Lower leg skin (tissue), 4 donors: ENCODE measurements at regions not wholly inside any gene's neighbourhood (a gene's known extent, or its start where the extent isn't known, plus 50 kb on each side); places are given as distances from the start of the nearest gene placed in this dataset.
"Not testable (repeated sequence)": the region's sequence is repeated elsewhere in the genome, so short reads cannot be mapped to it uniquely, and the experiment has no call there.

ENCODE experiments used
- DNase-seq, 2 donors: peaks; one replicate each; pipeline ENCODE4 v3.0.0-alpha.2; 2019; ENCODE audit warnings: low spot score in 2 of 2
- H3K4me3 ChIP-seq: fragments of 200-600 bp; sonication (generic); 2 replicates; pipeline ENCODE4 v1.5.1; 2017; ENCODE audit warnings: mild to moderate bottlenecking, low read depth; ENCODE audit not compliant: poor library complexity, severe bottlenecking
- CTCF ChIP-seq, 3 donors: fragments of 450-650 bp; IDR thresholded peaks; one replicate each; pipeline ENCODE4 v1.5.1; 2016; ENCODE audit warnings: antibody characterized with exemption in 3 of 3, mild to moderate bottlenecking in 3 of 3, moderate library complexity in 2 of 3
- POLR2A ChIP-seq, 2 donors: fragments of 450-650 bp; IDR thresholded peaks; one replicate each; pipeline ENCODE4 v1.6.1; 2016 to 2017; ENCODE audit warnings: antibody characterized with exemption in 2 of 2, mild to moderate bottlenecking in 1 of 2, moderate library complexity in 1 of 2
- WGBS, 2 donors: methylation state at CpG; one replicate each; pipeline ENCODE4 v1.1.5; 2018; 5-methylcytosine and 5-hydroxymethylcytosine counted together
- intact Hi-C: fragments of 100-400 bp; cut with DNase I; formaldehyde crosslinking; loops from one replicate; pipeline ENCODE4 v1.15.0; 2023; ENCODE audit warnings: low total_unique reads

GRCh38 chr1:229726061-229726460 is 100.0 kb downstream of the URB2 start:
- no peak overlapping the region for H3K4me3 ChIP-seq
- 65 to 66% methylated on average over 3 of the region's 3 CpGs for WGBS, 2 donors
- no peak for TF ChIP-seq CTCF (IDR thresholded peaks at IDR 0.05)
- TF ChIP-seq POLR2A (IDR thresholded peaks at IDR 0.05): no peak
- intact Hi-C loops: no loop called here
- no peak for DNase-seq

GRCh38 chr1:229729916-229730315 is 103.9 kb downstream of the URB2 start:
- TF ChIP-seq CTCF (IDR thresholded peaks at IDR 0.05) (no peak), POLR2A (IDR thresholded peaks at IDR 0.05) (no peak)
- DNase-seq: no peak
- intact Hi-C loops: loop anchor here (10.0 kb wide), 1 partner anchor 1085 kb away; no protein-coding TSS in a partner anchor
- no peak overlapping the region for H3K4me3 ChIP-seq

- intact Hi-C loops: loop anchor here (10.0 kb wide), 1 partner anchor 1084 kb away; no protein-coding TSS in a partner anchor
- DNase-seq: no peak
- 42 to 61% methylated on average over 1 of the region's 1 CpG for WGBS, 2 donors
- TF ChIP-seq CTCF (IDR thresholded peaks at IDR 0.05) (no peak), POLR2A (IDR thresholded peaks at IDR 0.05) (no peak)
- no peak overlapping the region for H3K4me3 ChIP-seq
Observed at GRCh38 chr1:229730573-229730972, 104.5 kb downstream of the URB2 start.

- no peak overlapping the region for H3K4me3 ChIP-seq
- intact Hi-C loops: loop anchor here (10.0 kb wide), 1 partner anchor 1083 kb away; no protein-coding TSS in a partner anchor
- WGBS, 2 donors: 52 to 58% methylated on average over 3 of the region's 3 CpGs
- no peak for DNase-seq
- TF ChIP-seq POLR2A (IDR thresholded peaks at IDR 0.05) (no peak), CTCF (IDR thresholded peaks at IDR 0.05) (no peak)
Observed at GRCh38 chr1:229732061-229732460, 106.0 kb downstream of the URB2 start.

- H3K4me3 ChIP-seq: no peak overlapping the region
- intact Hi-C loops: loop anchor here (10.0 kb wide), 1 partner anchor 1078 kb away; no protein-coding TSS in a partner anchor
- no peak for DNase-seq
- TF ChIP-seq POLR2A (IDR thresholded peaks at IDR 0.05) (no peak), CTCF (IDR thresholded peaks at IDR 0.05) (no peak)
Observed at GRCh38 chr1:229736376-229736775, 110.3 kb downstream of the URB2 start.

GRCh38 chr1:229742614-229743013 is 116.6 kb downstream of the URB2 start:
- 69 to 88% methylated on average over 1 of the region's 1 CpG for WGBS, 2 donors
- DNase-seq, H3K4me3 ChIP-seq, intact Hi-C loops: not testable (repeated sequence)
